ENCODE measurements at regions not wholly inside any gene's neighbourhood (a gene's known extent, or its start where the extent isn't known, plus 50 kb on each side); places are given as distances from the start of the nearest gene placed in this dataset.

DNA sequence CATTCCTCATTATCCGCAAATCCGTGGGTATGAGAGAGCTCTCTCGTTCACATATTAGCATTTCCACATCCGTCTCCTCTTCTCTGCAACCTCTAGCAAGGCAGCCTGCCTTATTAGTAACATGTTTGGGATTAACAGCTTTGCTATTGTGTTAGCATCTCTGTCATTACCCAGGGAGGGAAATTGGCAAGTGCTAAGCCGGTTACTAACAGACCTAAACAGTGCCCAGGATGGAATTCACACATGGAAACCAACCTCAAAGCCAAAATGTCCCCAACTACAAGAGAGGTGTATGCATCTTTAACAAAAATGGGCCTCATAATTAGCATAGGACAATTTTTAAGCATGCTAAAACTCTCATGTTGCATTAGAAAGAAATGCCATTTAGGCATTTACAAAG lies 309.0 kb upstream of the MEIS1 start:
- TF ChIP-seq EZH2 (optimal IDR thresholded peaks at IDR 0.05; ENCODE audit: low read depth, low read length) (no peak), EZH2phosphoT487 (IDR thresholded peaks at IDR 0.05; ENCODE audit: low read length) (no peak)
- TF ChIP-seq, protein P1, sequence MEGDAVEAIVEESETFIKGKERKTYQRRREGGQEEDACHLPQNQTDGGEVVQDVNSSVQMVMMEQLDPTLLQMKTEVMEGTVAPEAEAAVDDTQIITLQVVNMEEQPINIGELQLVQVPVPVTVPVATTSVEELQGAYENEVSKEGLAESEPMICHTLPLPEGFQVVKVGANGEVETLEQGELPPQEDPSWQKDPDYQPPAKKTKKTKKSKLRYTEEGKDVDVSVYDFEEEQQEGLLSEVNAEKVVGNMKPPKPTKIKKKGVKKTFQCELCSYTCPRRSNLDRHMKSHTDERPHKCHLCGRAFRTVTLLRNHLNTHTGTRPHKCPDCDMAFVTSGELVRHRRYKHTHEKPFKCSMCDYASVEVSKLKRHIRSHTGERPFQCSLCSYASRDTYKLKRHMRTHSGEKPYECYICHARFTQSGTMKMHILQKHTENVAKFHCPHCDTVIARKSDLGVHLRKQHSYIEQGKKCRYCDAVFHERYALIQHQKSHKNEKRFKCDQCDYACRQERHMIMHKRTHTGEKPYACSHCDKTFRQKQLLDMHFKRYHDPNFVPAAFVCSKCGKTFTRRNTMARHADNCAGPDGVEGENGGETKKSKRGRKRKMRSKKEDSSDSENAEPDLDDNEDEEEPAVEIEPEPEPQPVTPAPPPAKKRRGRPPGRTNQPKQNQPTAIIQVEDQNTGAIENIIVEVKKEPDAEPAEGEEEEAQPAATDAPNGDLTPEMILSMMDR (IDR thresholded peaks at IDR 0.05; ENCODE audit: low read length): no peak
